ENCODE measurements at regions not wholly inside any gene's neighbourhood (a gene's known extent, or its start where the extent isn't known, plus 50 kb on each side); places are given as distances from the start of the nearest gene placed in this dataset.

- TF ChIP-seq CTCF (IDR thresholded peaks at IDR 0.05; ENCODE audit: low read depth, low read length, poor library complexity, severe bottlenecking) = no peak
- TF ChIP-seq EZH2phosphoT487 (IDR thresholded peaks at IDR 0.05; ENCODE audit: borderline replicate concordance, low read length) = no peak
These were observed 59.6 kb upstream of the IQSEC1 start for GRCh38 chr3:13132731-13133410.
